ENCODE measurements at regions not wholly inside any gene's neighbourhood (a gene's known extent, or its start where the extent isn't known, plus 50 kb on each side); places are given as distances from the start of the nearest gene placed in this dataset.

GRCh38 chr4:34893382-34893781 lies 1350.9 kb downstream of the ARAP2 start:
- no peak overlapping the region for H3K4me3 ChIP-seq (ENCODE audit: low read depth, low read length)
- DNase-seq (ENCODE audit: low read depth), result no peak
- TF ChIP-seq, protein P1, sequence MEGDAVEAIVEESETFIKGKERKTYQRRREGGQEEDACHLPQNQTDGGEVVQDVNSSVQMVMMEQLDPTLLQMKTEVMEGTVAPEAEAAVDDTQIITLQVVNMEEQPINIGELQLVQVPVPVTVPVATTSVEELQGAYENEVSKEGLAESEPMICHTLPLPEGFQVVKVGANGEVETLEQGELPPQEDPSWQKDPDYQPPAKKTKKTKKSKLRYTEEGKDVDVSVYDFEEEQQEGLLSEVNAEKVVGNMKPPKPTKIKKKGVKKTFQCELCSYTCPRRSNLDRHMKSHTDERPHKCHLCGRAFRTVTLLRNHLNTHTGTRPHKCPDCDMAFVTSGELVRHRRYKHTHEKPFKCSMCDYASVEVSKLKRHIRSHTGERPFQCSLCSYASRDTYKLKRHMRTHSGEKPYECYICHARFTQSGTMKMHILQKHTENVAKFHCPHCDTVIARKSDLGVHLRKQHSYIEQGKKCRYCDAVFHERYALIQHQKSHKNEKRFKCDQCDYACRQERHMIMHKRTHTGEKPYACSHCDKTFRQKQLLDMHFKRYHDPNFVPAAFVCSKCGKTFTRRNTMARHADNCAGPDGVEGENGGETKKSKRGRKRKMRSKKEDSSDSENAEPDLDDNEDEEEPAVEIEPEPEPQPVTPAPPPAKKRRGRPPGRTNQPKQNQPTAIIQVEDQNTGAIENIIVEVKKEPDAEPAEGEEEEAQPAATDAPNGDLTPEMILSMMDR (IDR thresholded peaks at IDR 0.05; ENCODE audit: insufficient read depth, low read depth, low read length), result no peak

DNA sequence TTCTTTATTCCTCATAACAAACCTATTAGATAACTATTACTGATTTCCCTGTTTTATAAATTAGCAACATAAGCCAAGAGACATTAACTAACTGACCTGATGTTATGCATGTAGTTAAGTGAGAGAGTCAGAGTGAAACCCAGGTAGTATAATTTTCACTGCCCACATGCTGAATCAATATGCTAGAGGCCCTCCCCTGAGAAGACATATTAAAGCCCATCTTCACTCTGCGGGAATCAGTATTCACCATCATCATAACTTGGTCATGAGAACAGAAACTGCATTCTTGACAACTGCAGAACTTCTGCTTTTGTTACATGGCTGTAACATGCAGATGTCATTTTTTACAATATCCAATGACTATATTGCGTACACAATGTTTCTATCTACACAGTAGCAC lies 1324.3 kb downstream of the ARAP2 start:
- DNase-seq (ENCODE audit: low read depth), result no peak
- no peak overlapping the region for H3K4me3 ChIP-seq (ENCODE audit: low read depth, low read length)
- TF ChIP-seq, protein P1 (IDR thresholded peaks at IDR 0.05; ENCODE audit: insufficient read depth, low read depth, low read length), result no peak

- DNase-seq (ENCODE audit: low read depth), result no peak
- H3K4me3 ChIP-seq (ENCODE audit: low read depth, low read length), result no peak overlapping the region
- TF ChIP-seq, protein P1 (IDR thresholded peaks at IDR 0.05; ENCODE audit: insufficient read depth, low read depth, low read length), result no peak
These were observed 1322.9 kb downstream of the ARAP2 start for GRCh38 chr4:34921391-34921790.

DNA sequence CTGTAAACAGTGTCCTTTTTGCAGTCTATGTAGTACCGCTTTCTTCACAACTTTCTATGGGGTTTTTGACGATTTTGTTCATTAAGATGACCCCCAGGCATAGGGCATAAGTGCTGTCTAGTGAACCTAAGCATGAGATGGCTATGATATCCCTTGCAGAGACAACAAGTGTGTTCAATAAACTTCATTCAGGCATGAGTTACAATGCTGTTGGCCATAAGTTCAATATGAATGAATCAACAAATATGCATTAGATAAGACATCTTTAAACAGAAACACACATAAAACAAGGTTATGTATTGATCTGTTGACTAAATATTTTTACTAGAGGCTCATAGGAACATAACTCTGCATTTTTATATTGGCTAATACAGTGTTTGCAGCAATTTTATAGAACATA lies 1322.0 kb downstream of the ARAP2 start:
- no peak for DNase-seq (ENCODE audit: low read depth)
- H3K4me3 ChIP-seq (ENCODE audit: low read depth, low read length), result no peak overlapping the region
- TF ChIP-seq, protein P1 (IDR thresholded peaks at IDR 0.05; ENCODE audit: insufficient read depth, low read depth, low read length), result no peak

DNA sequence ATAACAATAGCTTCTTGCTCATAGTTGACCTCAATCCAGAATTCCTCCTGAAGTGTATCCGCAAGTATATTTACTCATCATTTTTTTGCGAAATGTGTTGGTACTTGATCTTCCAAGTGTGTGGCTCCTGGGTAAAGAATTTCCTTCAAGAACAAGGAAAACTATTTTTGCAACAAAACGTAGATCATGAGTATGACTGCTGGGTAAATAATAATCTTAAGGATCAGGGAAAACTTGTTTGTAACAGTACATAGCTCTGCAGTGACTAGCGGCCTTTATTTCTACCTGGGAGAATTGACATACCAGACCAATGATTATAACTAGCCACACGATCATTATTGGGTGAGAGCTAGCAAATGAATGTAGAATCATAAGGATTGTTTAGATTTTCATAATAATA lies 1311.7 kb downstream of the ARAP2 start:
- TF ChIP-seq, protein P1 (IDR thresholded peaks at IDR 0.05; ENCODE audit: insufficient read depth, low read depth, low read length), result no peak
- DNase-seq (ENCODE audit: low read depth), result no peak

DNA sequence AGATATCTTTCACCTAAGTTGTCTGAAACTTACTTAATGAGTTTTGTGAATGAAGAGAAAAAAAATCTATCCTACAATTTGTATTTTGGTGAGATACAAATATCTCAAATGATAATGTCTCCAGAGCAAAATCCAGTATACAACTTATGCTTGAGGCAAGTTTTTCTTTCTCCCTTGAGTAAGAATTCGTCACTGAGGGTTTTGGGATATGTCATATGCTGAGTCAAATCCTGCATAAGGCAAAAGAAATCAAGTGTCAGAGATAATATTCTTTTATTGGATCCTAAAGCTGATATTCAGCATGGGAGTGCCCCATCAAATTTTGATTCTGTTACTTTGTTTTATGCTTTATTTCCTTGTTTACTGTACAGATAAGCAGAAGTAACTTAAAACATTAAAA lies 1308.6 kb downstream of the ARAP2 start:
- no peak overlapping the region for H3K4me3 ChIP-seq (ENCODE audit: low read depth, low read length)
- TF ChIP-seq, protein P1 (IDR thresholded peaks at IDR 0.05; ENCODE audit: insufficient read depth, low read depth, low read length), result no peak
- DNase-seq (ENCODE audit: low read depth), result no peak

More for the DNA sequence above, 1311.7 kb downstream of the ARAP2 start:
- H3K4me3 ChIP-seq (ENCODE audit: low read depth, low read length), result no peak overlapping the region

DNA sequence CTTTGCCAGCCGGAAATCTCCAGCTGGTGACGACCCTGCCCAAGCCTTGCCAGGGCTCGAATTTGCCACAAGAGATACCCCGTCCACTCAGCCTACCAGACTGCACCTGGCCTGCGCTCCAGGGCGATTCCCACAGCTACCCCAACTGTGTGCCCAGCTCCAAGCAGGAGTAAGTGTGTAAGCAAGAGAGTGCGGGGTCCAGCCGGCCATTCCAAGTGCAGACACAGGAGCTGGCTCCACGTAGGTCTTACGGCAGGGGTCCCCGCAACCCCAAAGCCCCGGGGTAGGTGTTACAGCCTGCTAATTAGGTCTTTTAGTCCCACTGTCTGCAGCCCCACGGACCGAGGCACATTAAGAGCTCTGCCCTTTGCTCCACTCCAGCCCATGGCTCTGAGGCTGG lies 1305.2 kb downstream of the ARAP2 start:
- TF ChIP-seq, protein P1 (IDR thresholded peaks at IDR 0.05; ENCODE audit: insufficient read depth, low read depth, low read length), result no peak
- H3K4me3 ChIP-seq (ENCODE audit: low read depth, low read length), result no peak overlapping the region
- no peak for DNase-seq (ENCODE audit: low read depth)
